A549 (cell line): ENCODE measurements at regions not wholly inside any gene's neighbourhood (a gene's known extent, or its start where the extent isn't known, plus 50 kb on each side); places are given as distances from the start of the nearest gene placed in this dataset.

Source experiments
- ATAC-seq, 2 experiments: fragments of 200-7000 bp in 1 of 2; fragments of >200 bp in 1 of 2; cut with Nextera tagmentation in 1 of 2; cut with Tn5 transposase in 1 of 2; 3 replicates each; pipeline versions ENCODE4 v1.8.0 to v1.9.1; 2018 to 2020; ENCODE audit warnings: mild to moderate bottlenecking in 1 of 2, moderate library complexity in 1 of 2
- CTCF ChIA-PET: fragments of 300-600 bp; sonication (Branson Sonifier 250); formaldehyde crosslinking; extraction: SDS; loops from one replicate; lab custom pipeline; 2021; ENCODE audit warnings: antibody characterized with exemption, inconsistent platforms; lab: Yijun Ruan, JAX
- POLR2A ChIA-PET: fragments of 350-600 bp; formaldehyde crosslinking; extraction: SDS; loops from one replicate; lab custom pipeline; 2021; ENCODE audit warnings: antibody characterized with exemption, inconsistent platforms; lab: Yijun Ruan, JAX
- DNase-seq, 2 experiments: peaks; one replicate each; pipeline versions ENCODE4 v3.0.0 to v3.0.0-alpha.2; 2011 to 2016; ENCODE audit warnings: low read depth in 1 of 2, low spot score in 1 of 2
- FAIRE-seq: peaks from 2 replicates; lab custom pipeline; 2011; peaks lifted over from hg19 to GRCh38; lab: Jason Lieb, UNC
- H3K27ac ChIP-seq, 2 experiments: fragments of >200 bp; sonication (Bioruptor Twin); formaldehyde crosslinking; 3 replicates each; pipeline ENCODE4 v1.5.1; 2016 to 2017
- H3K4me1 ChIP-seq: fragments of >200 bp; sonication (Bioruptor Twin); formaldehyde crosslinking; 3 replicates; pipeline ENCODE4 v1.6.1; 2016
- H3K4me2 ChIP-seq: fragments of >200 bp; sonication (Bioruptor Twin); formaldehyde crosslinking; 3 replicates; pipeline ENCODE4 v1.6.1; 2016
- H3K4me3 ChIP-seq: fragments of >200 bp; sonication (Bioruptor Twin); formaldehyde crosslinking; 3 replicates; pipeline ENCODE4 v1.5.1; 2016
- H3K9me3 ChIP-seq: fragments of >200 bp; sonication (Bioruptor Twin); formaldehyde crosslinking; 3 replicates; pipeline ENCODE4 v1.6.1; 2016
- CEBPB ChIP-seq, 2 experiments: fragments of >200 bp in 1 of 2; sonication (Bioruptor Twin) in 1 of 2; formaldehyde crosslinking in 1 of 2; IDR thresholded peaks; 2 replicates each; pipeline ENCODE4 v1.6.1; 2012 to 2016
- CHD2 ChIP-seq: fragments of 150-350 bp; IDR thresholded peaks from 2 replicates; pipeline ENCODE4 v1.6.1; 2014; ENCODE audit warnings: low read length; ENCODE audit not compliant: partially characterized antibody
- CTCF ChIP-seq: fragments of >200 bp; sonication (Bioruptor Twin); formaldehyde crosslinking; IDR thresholded peaks from 3 replicates; pipeline ENCODE4 v1.5.1; 2016
- EHMT2 ChIP-seq: fragments of 200-600 bp; sonication (generic); IDR thresholded peaks from 2 replicates; pipeline ENCODE4 v1.6.1; 2016; ENCODE audit warnings: antibody characterized with exemption, low read depth, mild to moderate bottlenecking, moderate library complexity
- ESRRA ChIP-seq: fragments of 150-350 bp; IDR thresholded peaks from 2 replicates; pipeline ENCODE4 v1.6.1; 2014; ENCODE audit warnings: mild to moderate bottlenecking, low read length, borderline replicate concordance
- FOSB ChIP-seq: fragments of 250-450 bp; sonication (Bioruptor Pico); IDR thresholded peaks from 2 replicates; pipeline ENCODE4 v1.5.0; 2020; ENCODE audit warnings: mild to moderate bottlenecking, moderate library complexity
- GATA3 ChIP-seq: IDR thresholded peaks from 2 replicates; pipeline ENCODE4 v1.6.1; 2012; ENCODE audit warnings: borderline replicate concordance
- JUN ChIP-seq, 2 experiments: fragments of >200 bp; sonication (Bioruptor Twin); formaldehyde crosslinking; IDR thresholded peaks; 2 replicates in 1 of 2; 3 replicates in 1 of 2; pipeline ENCODE4 v1.6.1; 2016 to 2017
- KDM5A ChIP-seq: fragments of 200-600 bp; sonication (generic); IDR thresholded peaks from 2 replicates; pipeline ENCODE4 v1.6.1; 2016; ENCODE audit warnings: antibody characterized with exemption, mild to moderate bottlenecking
- MAFK ChIP-seq: fragments of 450-650 bp; IDR thresholded peaks from 2 replicates; pipeline ENCODE4 v1.6.1; 2014; ENCODE audit not compliant: partially characterized antibody
- MAZ ChIP-seq: fragments of 150-350 bp; IDR thresholded peaks from 2 replicates; pipeline ENCODE4 v1.6.1; 2014; ENCODE audit warnings: antibody characterized with exemption, low read depth, low read length, borderline replicate concordance
- NFE2L2 ChIP-seq: fragments of 150-350 bp; conservative IDR thresholded peaks from 2 replicates; pipeline ENCODE4 v1.6.1; 2014; ENCODE audit warnings: low read length
- POLR2A ChIP-seq: IDR thresholded peaks from 2 replicates; pipeline ENCODE4 v1.6.1; 2012; ENCODE audit warnings: mild to moderate bottlenecking, low read length
- RAD21 ChIP-seq, 2 experiments: fragments of >200 bp in 1 of 2; sonication (Bioruptor Twin) in 1 of 2; formaldehyde crosslinking in 1 of 2; IDR thresholded peaks in 1 of 2; conservative IDR thresholded peaks in 1 of 2; 2 replicates in 1 of 2; 3 replicates in 1 of 2; pipeline ENCODE4 v1.6.1; 2012 to 2018; ENCODE audit warnings: inconsistent platforms in 1 of 2
- SMC3 ChIP-seq: fragments of >200 bp; sonication (Bioruptor Twin); formaldehyde crosslinking; IDR thresholded peaks from 3 replicates; pipeline ENCODE4 v1.6.1; 2018; ENCODE audit warnings: inconsistent platforms
- TP53 ChIP-seq: fragments of 250-450 bp; sonication (Bioruptor Pico); IDR thresholded peaks from 2 replicates; pipeline ENCODE4 v1.5.0; 2021; ENCODE audit warnings: mild to moderate bottlenecking, moderate library complexity
- ZSCAN20 ChIP-seq: fragments of 250-450 bp; sonication (Bioruptor Pico); IDR thresholded peaks from 2 replicates; pipeline ENCODE4 v1.8.0; 2022; ENCODE audit warnings: mild to moderate bottlenecking, moderate library complexity
- WGBS: methylation state at CpG from one replicate; pipeline ENCODE4 v1.1.6; 2017; ENCODE audit errors: missing lambda C conversion rate; 5-methylcytosine and 5-hydroxymethylcytosine counted together
- TF ChIP-seq, protein P1 (sequence below): IDR thresholded peaks from 2 replicates; pipeline ENCODE4 v1.6.1; 2012; ENCODE audit warnings: low read depth, borderline replicate concordance
- TF ChIP-seq, protein P2 (sequence below): IDR thresholded peaks from 2 replicates; pipeline ENCODE4 v1.6.1; 2012

DNA sequence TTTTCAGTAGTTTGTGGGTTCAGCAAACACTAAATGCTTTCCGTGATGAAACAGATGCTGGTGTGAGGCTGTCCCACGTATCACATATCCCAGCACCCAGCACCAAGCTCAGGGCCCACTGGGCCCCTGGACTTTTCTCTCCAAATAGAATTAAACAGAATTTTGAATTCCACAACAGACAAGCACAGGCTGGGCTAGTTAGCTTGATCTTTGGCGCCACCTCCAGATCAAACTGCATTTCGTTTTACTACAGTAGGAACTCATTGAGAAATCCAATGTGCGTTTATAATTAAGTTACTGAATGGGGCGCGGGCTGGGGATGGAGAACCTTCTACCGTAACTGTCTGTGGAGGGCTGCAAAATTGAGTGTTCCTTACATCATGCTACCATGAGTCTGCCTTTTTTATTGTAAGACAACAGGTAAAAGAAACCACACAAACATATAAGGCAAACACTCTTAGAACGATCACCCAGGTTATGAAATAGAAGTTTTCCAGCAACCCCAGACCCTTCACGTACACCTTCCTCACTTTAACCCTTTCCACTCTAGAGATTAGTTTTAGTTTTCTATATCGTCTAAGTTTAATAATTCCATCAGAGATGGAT is 107.8 kb downstream of the ZFP64 start:
- CTCF ChIA-PET, result interaction anchor here (0.5 to 6.2 kb wide), 55 partner anchors 9 to 1103 kb away, joined by 3 to 67 read pairs (median 4); partner anchors contain the start of gene SALL4
- WGBS, result 47% methylated on average over 11 of the region's 11 CpGs
- no peak for FAIRE-seq
- peaks cover 15% of the 10 kb centered on the region for H3K9me3 ChIP-seq
- TF ChIP-seq, protein P1, sequence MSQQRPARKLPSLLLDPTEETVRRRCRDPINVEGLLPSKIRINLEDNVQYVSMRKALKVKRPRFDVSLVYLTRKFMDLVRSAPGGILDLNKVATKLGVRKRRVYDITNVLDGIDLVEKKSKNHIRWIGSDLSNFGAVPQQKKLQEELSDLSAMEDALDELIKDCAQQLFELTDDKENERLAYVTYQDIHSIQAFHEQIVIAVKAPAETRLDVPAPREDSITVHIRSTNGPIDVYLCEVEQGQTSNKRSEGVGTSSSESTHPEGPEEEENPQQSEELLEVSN, result no peak
- TF ChIP-seq CTCF (peak; percentile 80), RAD21 (conservative IDR thresholded peaks at IDR 0.05 in 1 of 2, IDR thresholded peaks at IDR 0.05 in 1 of 2) (peak; percentile 93 to 95), JUN (IDR thresholded peaks at IDR 0.05) (no peak), SMC3 (peak; percentile 82)
- ATAC-seq, result peak; percentile 79 to 88
- no peak overlapping the region for H3K4me3 ChIP-seq
- 0 out of 3 replicates have a peak, but pooled peaks cover 3% of the 10 kb centered on the region for H3K4me1 ChIP-seq
- H3K27ac ChIP-seq, result no peak overlapping the region
- DNase-seq, result peak; percentile 63 to 69
- no peak overlapping the region for H3K4me2 ChIP-seq
- POLR2A ChIA-PET, result interaction anchor here (0.6 to 1.0 kb wide), 2 partner anchors 283 to 317 kb away, joined by 3 read pairs; no protein-coding TSS in a partner anchor

GRCh38 chr20:52082612-52083011 is 109.0 kb downstream of the ZFP64 start:
- Histone ChIP-seq H3K27ac (no peak overlapping the region), H3K9me3 (peaks cover 11% of the 10 kb centered on the region), H3K4me1 (0 out of 3 replicates have a peak, but pooled peaks cover 3% of the 10 kb centered on the region), H3K4me2 (no peak overlapping the region), H3K4me3 (no peak overlapping the region)
- ChIA-PET CTCF (interaction anchor here (0.7 to 6.2 kb wide), 27 partner anchors 9 to 1100 kb away, joined by 3 to 67 read pairs (median 4); no protein-coding TSS in a partner anchor), POLR2A (no interaction called here)
- ATAC-seq (no peak), FAIRE-seq (no peak), DNase-seq (no peak)
- TF ChIP-seq, protein P2, sequence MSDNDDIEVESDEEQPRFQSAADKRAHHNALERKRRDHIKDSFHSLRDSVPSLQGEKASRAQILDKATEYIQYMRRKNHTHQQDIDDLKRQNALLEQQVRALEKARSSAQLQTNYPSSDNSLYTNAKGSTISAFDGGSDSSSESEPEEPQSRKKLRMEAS, result no peak
- TF ChIP-seq TP53, result no peak
- TF ChIP-seq ZSCAN20 (CRISPR knock-in tag), result no peak

GRCh38 chr20:52081791-52082190 is 109.8 kb downstream of the ZFP64 start:
- 0 out of 3 replicates have a peak, but pooled peaks cover 3% of the 10 kb centered on the region for H3K4me1 ChIP-seq
- H3K9me3 ChIP-seq, result peaks cover 3% of the 10 kb centered on the region; the same call in 2 of the 3 replicates
- H3K4me2 ChIP-seq, result no peak overlapping the region
- FAIRE-seq, result no peak
- no peak overlapping the region for H3K4me3 ChIP-seq
- 64% methylated on average over 2 of the region's 2 CpGs for WGBS
- ATAC-seq, result no peak
- TF ChIP-seq POLR2A, result no peak
- TF ChIP-seq NFE2L2, result no peak
- TF ChIP-seq MAFK, result no peak
- CTCF ChIA-PET, result interaction anchor here (0.7 to 6.2 kb wide), 12 partner anchors 14 to 1100 kb away, joined by 3 to 67 read pairs (median 4); no protein-coding TSS in a partner anchor
- no peak overlapping the region for H3K27ac ChIP-seq
- POLR2A ChIA-PET, result no interaction called here
- no peak for DNase-seq

DNA sequence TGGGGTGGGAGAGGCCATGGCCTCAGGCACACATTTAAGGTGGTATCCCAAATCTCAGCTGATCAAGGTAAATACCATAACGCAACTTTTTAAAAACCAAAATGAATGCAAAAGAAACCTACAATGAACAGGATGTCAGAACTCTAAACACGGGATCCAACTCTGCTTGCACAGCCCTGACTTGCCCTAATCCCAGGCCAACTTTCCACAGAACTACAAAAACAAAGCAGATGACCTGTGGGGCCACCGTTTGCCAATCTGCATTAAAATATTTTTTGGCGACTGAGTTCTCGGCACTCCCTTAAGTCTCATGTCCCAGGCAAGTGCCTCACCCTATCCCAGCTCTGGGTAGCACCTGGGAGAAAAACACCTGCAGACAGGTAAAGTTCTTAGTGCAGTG is 110.5 kb downstream of the ZFP64 start:
- ATAC-seq (no peak), DNase-seq (no peak), FAIRE-seq (no peak)
- 84% methylated on average over 5 of the region's 5 CpGs for WGBS
- CTCF ChIA-PET, result interaction anchor here (0.6 to 6.2 kb wide), 8 partner anchors 14 to 1100 kb away, joined by 3 to 67 read pairs (median 4); no protein-coding TSS in a partner anchor
- Histone ChIP-seq H3K27ac (no peak overlapping the region), H3K4me1 (0 out of 3 replicates have a peak, but pooled peaks cover 3% of the 10 kb centered on the region), H3K4me3 (no peak overlapping the region), H3K9me3 (no peaks in the 10 kb centered on the region), H3K4me2 (no peak overlapping the region)
- TF ChIP-seq, protein P2, result no peak
- TF ChIP-seq TP53, result no peak
- no peak for TF ChIP-seq CTCF
- no peak for TF ChIP-seq GATA3
- no peak for TF ChIP-seq CEBPB (IDR thresholded peaks at IDR 0.05)
- no peak for TF ChIP-seq MAFK
- no peak for TF ChIP-seq EHMT2
- TF ChIP-seq ESRRA, result no peak
- TF ChIP-seq FOSB (CRISPR knock-in tag), result no peak
- TF ChIP-seq NFE2L2, result no peak
- no peak for TF ChIP-seq KDM5A
- TF ChIP-seq MAZ, result no peak
- TF ChIP-seq CHD2, result no peak
- POLR2A ChIA-PET, result no interaction called here
